SJCRH30 (cell line): ENCODE measurements at regions not wholly inside any gene's neighbourhood (a gene's known extent, or its start where the extent isn't known, plus 50 kb on each side); places are given as distances from the start of the nearest gene placed in this dataset.
A peak's percentile ranks its signal among the peaks of the same experiment; 100 is the strongest.

ENCODE experiments used
- DNase-seq, 2 experiments: peaks; one replicate each; pipeline ENCODE4 v3.0.0-alpha.2; 2015 to 2020
- H3K27ac ChIP-seq: fragments of 250-450 bp; sonication (Bioruptor Pico); 2 replicates; pipeline ENCODE4 v1.5.1; 2020; ENCODE audit warnings: mild to moderate bottlenecking, moderate library complexity
- H3K27me3 ChIP-seq: fragments of 250-450 bp; sonication (Bioruptor Pico); 2 replicates; pipeline ENCODE4 v1.5.1; 2020; ENCODE audit warnings: mild to moderate bottlenecking, moderate library complexity
- H3K36me3 ChIP-seq: fragments of 250-450 bp; sonication (Bioruptor Pico); 2 replicates; pipeline ENCODE4 v1.5.1; 2020; ENCODE audit warnings: mild to moderate bottlenecking, moderate library complexity
- H3K4me1 ChIP-seq: fragments of 250-450 bp; sonication (Bioruptor Pico); 2 replicates; pipeline ENCODE4 v1.5.1; 2020; ENCODE audit warnings: mild to moderate bottlenecking, moderate library complexity
- H3K4me3 ChIP-seq: fragments of 250-450 bp; sonication (Bioruptor Pico); 2 replicates; pipeline ENCODE4 v1.5.1; 2020; ENCODE audit warnings: mild to moderate bottlenecking, moderate library complexity
- H3K9me3 ChIP-seq: fragments of 250-450 bp; sonication (Bioruptor Pico); replicated peaks from 2 replicates; pipeline ENCODE4 v1.5.1; 2020; ENCODE audit warnings: mild to moderate bottlenecking, moderate library complexity

DNA sequence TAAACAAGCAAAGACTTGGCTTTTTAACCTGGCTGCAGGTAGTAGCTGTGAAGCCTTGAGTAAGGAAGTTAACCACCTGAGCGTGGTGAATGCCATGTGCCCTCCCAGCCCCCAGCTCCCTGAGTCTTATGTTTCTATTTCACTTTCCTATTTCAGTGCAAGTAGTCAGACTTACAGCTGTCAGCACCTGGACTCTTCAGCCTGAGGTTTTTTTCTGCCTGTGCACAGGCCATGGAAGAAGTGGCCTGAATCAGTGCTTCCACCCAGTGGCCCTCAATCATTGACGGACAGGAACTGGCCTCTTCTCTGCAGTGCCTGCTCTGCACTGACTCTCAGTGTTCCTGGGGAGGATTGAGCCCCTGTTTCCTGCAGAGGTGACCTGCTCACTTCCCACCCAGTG is 796.4 kb downstream of the MED13L start:
- peak in 1 of 2 experiments; percentile 9 for DNase-seq
- no peaks in the 10 kb centered on the region for H3K36me3 ChIP-seq
- no peaks in the 10 kb centered on the region for H3K9me3 ChIP-seq
- no peaks in the 10 kb centered on the region for H3K4me1 ChIP-seq
- H3K27ac ChIP-seq = no peak overlapping the region
- no peaks in the 10 kb centered on the region for H3K27me3 ChIP-seq
- H3K4me3 ChIP-seq = no peak overlapping the region

DNA sequence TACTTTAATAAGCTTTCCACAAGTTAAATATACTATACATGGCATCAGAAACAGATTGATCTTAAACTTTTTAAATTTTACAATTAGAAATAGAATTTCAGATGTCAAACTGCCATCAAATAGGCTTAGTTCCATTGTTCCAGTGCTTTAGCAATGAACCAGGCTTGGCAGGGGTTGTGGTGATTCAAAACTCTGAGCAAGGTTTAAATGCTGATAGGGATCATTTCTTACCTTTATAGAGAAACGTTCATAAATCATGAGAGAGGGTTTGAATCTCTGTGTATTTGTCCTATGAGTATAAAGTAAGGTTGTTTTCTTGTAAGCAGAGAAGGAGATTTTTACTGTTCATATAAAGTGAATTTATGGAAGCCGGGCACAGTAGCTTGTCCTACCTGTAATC is 794.5 kb upstream of the TBX3 start:
- Histone ChIP-seq H3K4me3 (no peak overlapping the region), H3K9me3 (no peaks in the 10 kb centered on the region), H3K36me3 (no peaks in the 10 kb centered on the region), H3K27me3 (no peaks in the 10 kb centered on the region), H3K27ac (no peak overlapping the region), H3K4me1 (no peaks in the 10 kb centered on the region)
- no peak for DNase-seq

DNA sequence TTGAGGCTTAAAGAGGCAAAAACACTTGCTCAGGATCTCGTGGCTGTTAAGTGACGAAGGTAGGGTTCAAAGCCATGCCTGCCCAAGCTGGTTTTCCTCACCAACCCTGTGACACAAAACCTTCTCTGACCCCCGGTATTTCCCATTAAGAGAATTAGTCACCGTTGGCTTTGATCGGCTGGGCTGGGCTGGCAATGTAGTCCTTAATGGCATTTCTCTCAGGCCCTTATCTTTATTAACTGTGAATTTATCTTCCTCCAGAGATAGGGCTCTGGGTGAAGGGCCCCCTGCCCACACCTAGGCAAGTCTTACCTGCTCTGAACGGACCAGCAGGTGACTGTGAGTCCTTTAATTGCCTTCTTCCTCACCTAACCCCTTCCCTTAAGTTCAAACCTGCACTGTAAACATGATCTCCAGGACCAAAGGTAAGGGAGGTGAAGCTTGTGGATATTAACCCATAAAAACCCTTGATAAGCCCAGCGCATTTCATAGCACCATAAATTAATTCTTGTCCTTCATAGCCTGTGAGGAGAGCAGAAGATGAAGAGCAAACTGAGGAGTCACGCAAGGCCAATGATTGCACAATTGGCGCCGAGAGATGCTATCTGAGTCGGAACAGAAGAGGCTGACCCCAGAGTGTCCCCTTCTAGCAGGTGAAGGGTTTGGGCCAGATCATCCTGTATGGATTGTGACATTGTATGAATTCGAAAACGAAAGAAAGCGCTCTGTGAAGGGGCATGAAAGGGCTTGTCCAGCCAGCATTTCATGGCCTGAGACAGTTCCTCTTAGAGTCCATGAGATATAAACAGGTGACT is 790.8 kb upstream of the TBX3 start:
- Histone ChIP-seq H3K9me3 (no peaks in the 10 kb centered on the region), H3K27ac (no peak overlapping the region), H3K4me3 (no peak overlapping the region), H3K4me1 (no peaks in the 10 kb centered on the region), H3K36me3 (no peaks in the 10 kb centered on the region), H3K27me3 (no peaks in the 10 kb centered on the region)
- no peak for DNase-seq

DNA sequence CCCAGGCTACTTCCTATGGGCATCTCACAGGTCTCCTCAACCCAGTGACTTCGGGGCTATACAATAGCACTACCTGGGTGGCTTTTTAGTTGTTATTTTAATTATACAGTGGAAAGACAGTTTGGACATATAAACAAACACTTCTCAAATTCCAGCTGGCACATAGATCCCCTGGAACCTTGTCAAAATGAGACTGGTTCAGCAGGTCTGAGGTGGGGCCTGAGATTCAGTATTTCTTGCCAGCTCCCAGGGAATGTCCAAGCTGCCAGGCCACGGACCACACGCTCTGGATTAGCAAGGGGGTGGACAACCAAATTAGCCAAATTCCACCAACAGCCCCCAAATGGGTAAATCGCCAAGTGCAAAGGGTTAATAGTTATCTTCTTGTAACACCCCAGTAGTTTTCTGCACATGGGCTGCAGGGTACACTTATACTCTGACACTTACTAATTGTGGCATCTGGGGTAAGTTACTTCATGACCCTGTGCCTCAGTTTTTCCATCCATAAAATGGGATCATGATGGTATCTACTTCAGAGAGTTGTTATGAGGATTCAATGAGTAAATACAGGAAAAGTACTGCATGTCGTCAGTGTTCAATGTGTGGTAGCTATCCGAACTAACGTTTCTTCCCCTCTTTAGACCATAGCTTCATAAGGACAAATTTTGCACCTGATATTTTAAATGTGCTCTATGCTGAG is 789.4 kb upstream of the TBX3 start:
- H3K36me3 ChIP-seq = no peaks in the 10 kb centered on the region
- no peaks in the 10 kb centered on the region for H3K9me3 ChIP-seq
- H3K27ac ChIP-seq = no peak overlapping the region
- H3K27me3 ChIP-seq = no peaks in the 10 kb centered on the region
- DNase-seq = no peak
- no peak overlapping the region for H3K4me3 ChIP-seq
- no peaks in the 10 kb centered on the region for H3K4me1 ChIP-seq

DNA sequence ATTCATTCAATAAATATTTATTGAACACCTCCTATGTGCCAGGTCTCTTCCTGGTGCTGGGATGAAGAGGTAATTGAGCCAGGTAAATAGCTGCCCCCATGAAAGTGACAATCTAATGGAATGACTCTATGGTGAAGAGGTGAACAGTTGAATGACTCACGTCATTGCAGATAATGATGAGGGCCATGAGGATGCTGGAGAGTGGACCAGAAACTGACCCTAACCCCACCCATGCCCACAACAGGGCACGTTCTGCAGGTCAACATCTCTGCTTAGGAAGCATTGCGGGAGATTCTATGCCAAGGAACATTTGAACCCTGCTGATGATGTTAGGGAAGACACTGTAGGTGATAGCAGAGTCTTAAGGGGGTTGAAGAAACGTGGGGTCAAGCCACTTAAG is 788.9 kb upstream of the TBX3 start:
- no peaks in the 10 kb centered on the region for H3K9me3 ChIP-seq
- H3K27me3 ChIP-seq = no peaks in the 10 kb centered on the region
- H3K27ac ChIP-seq = no peak overlapping the region
- no peak for DNase-seq
- no peaks in the 10 kb centered on the region for H3K4me1 ChIP-seq
- H3K36me3 ChIP-seq = no peaks in the 10 kb centered on the region
- H3K4me3 ChIP-seq = no peak overlapping the region

DNA sequence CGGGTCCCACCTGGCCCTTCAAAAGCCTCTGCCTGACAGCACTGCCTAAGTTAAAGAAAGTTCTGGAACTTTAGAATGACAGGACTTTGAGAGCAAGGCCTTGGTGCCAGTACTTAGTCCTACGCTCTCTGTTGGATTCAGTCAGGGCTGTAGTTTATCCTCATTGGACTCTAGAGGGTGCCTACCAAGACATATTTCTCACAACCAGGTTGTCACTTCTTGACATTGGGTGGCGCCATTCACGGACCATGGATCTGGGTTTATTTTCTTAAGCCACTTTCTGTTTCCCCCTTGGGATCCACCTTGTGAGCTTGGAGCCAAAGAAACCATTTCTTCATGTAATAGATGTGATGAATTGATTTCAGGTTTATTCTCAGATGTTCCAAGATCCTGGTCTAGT is 787.0 kb upstream of the TBX3 start:
- no peaks in the 10 kb centered on the region for H3K36me3 ChIP-seq
- H3K27me3 ChIP-seq = no peaks in the 10 kb centered on the region
- DNase-seq = no peak
- no peaks in the 10 kb centered on the region for H3K4me1 ChIP-seq
- no peak overlapping the region for H3K4me3 ChIP-seq
- no peaks in the 10 kb centered on the region for H3K9me3 ChIP-seq
- no peak overlapping the region for H3K27ac ChIP-seq

DNA sequence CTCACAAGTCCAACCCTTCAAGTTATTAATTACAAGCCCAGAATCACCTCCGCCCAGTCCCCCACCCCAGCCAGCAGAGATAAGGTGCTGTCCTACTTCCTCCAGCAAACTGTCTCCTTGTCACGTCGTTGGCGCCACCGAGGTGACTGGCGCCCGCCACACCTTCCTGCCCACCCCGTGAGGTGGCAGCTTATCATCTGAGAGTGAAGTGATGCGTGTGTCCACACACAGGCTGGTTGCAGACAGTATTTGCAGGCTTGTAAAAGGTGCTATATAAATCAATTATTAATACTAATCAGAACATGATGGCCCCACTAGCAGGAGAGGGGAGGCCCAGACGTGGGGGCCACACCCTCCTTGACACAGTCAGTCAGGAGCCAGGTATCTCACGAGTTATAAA is 786.6 kb upstream of the TBX3 start:
- Histone ChIP-seq H3K9me3 (no peaks in the 10 kb centered on the region), H3K27me3 (no peaks in the 10 kb centered on the region), H3K27ac (no peak overlapping the region), H3K4me1 (no peaks in the 10 kb centered on the region), H3K36me3 (no peaks in the 10 kb centered on the region), H3K4me3 (no peak overlapping the region)
- DNase-seq = no peak

DNA sequence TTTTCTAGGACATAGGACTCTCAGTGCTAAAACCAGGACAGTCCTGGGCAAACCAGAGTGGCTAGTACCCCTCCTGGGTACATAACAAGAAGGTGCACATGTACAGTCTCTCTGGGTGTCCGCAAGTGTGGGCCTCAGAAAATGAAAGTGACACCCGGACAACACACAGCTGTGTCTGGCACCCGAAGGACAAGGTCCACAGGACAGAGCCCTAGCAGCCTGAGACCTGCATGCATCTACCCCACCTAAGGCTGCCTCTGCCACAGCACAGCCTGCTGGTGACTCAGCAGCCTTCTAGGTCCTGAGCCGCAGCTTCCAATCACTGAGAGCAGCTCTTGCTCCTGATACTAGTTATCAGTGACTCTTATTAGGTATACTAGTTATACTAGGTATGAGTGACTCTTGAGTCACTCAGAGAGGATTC is 784.1 kb upstream of the TBX3 start:
- Histone ChIP-seq H3K4me1 (no peaks in the 10 kb centered on the region), H3K9me3 (no peaks in the 10 kb centered on the region), H3K27me3 (no peaks in the 10 kb centered on the region), H3K36me3 (no peaks in the 10 kb centered on the region), H3K27ac (no peak overlapping the region), H3K4me3 (no peak overlapping the region)
- peak in 1 of 2 experiments; percentile 14 for DNase-seq

DNA sequence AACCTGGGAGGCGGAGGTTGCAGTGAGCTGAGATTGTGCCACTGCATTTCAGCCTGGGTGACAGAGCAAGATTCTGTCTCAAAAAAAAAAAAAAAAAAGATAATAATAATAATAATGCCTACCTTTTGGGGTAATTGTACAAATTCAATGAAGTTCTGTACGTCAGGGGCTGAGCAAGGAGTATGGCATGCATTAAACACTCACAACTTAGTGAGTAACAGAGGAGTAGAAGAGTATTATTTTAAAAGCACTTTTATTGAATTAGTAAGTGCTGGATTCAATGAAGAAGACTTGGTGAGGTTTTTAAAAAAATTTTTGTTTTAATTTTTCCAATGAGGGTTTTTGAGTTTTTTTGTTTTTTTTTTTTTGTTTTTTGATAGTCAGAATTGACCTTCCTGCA is 783.6 kb upstream of the TBX3 start:
- H3K4me1 ChIP-seq = no peaks in the 10 kb centered on the region
- DNase-seq = no peak
- H3K4me3 ChIP-seq = no peak overlapping the region
- H3K27ac ChIP-seq = no peak overlapping the region
- H3K9me3 ChIP-seq = no peaks in the 10 kb centered on the region
- no peaks in the 10 kb centered on the region for H3K36me3 ChIP-seq
- H3K27me3 ChIP-seq = no peaks in the 10 kb centered on the region

DNA sequence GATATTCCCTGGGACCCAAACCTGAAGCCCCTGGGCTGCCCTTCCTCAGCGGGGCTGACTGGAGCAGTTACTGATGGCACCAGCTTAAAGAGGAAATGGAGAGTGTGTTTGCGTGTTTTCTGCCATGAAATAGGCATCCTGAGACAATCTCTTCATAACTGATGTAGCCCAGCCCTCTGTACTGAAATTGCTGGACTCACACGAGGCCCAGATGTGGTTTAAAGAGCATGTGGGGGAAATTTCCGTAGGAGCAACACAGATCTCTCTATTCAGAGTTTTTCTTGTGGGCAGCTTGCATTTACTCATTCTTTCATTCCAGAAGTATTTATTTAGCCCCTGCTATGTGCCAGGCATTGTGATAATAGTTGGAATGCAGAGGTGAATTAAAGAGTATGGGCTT is 782.1 kb upstream of the TBX3 start:
- no peaks in the 10 kb centered on the region for H3K36me3 ChIP-seq
- H3K9me3 ChIP-seq = no peaks in the 10 kb centered on the region
- H3K27me3 ChIP-seq = no peaks in the 10 kb centered on the region
- H3K27ac ChIP-seq = no peak overlapping the region
- no peak for DNase-seq
- no peak overlapping the region for H3K4me3 ChIP-seq
- H3K4me1 ChIP-seq = no peaks in the 10 kb centered on the region

DNA sequence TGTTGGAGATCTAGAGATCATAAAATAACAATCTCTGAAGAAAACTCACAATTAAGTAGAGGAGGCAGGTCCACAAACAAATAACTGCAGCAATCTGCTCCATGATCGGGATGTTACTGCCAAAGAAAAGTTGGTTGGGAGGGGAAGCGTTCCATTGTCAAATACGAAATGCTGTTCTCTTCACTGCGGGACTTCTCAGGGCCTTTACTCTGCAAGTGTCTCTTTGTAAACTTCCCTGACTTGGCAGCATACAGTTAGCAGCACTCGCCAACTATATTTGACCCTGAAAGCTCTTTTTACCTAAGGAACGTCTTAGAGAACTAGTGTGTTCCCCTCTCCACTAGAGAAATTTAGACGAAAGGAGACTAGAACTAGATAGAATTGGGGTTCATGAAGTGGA is 780.7 kb upstream of the TBX3 start:
- Histone ChIP-seq H3K9me3 (no peaks in the 10 kb centered on the region), H3K4me3 (no peak overlapping the region), H3K27me3 (no peaks in the 10 kb centered on the region), H3K27ac (no peak overlapping the region), H3K4me1 (no peaks in the 10 kb centered on the region), H3K36me3 (no peaks in the 10 kb centered on the region)
- no peak for DNase-seq

DNA sequence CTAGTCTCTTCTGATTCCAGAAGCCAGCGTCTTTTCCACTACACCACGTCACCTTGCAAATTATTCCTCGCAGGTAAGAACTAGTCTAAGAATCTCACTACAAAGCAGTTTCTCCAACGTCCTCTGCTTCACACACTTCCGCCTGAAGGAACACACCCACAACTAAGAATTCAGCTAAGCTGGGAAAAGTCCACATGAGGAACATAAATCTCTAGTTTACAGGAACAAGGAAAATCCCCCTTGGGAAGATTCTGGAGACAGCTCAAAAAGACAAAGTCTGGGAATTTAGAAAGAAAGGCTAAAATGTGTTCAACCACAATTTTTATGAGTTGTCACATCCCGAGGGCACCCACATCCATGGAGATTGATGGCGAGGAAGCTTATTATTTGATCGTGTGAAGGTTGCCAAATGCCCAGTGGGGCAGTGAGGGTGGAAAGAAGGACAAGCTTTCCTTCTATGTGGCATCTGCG is 780.2 kb upstream of the TBX3 start:
- Histone ChIP-seq H3K9me3 (no peaks in the 10 kb centered on the region), H3K4me3 (no peak overlapping the region), H3K36me3 (no peaks in the 10 kb centered on the region), H3K27ac (no peak overlapping the region), H3K4me1 (no peaks in the 10 kb centered on the region), H3K27me3 (no peaks in the 10 kb centered on the region)
- no peak for DNase-seq

DNA sequence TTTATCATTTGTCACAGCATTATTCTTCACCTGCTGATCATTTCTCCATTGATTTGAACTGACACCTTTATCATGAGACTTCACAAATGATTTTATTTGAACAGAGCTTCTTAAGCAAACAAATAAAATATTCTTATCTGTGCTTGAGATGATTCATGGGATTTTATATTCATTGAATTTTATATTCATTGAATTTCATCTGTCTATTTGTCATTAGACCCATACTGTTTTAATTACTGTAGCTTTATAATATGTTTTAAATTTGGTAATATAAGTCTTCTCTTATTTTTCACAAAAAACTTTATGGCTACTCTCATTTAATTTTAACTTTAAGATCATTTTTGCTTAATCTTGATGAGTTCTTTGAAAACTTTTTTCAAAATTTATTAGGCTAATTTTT is 777.4 kb upstream of the TBX3 start:
- H3K9me3 ChIP-seq = no peaks in the 10 kb centered on the region
- H3K4me1 ChIP-seq = no peaks in the 10 kb centered on the region
- no peak overlapping the region for H3K4me3 ChIP-seq
- no peaks in the 10 kb centered on the region for H3K27me3 ChIP-seq
- no peak for DNase-seq
- no peaks in the 10 kb centered on the region for H3K36me3 ChIP-seq
- no peak overlapping the region for H3K27ac ChIP-seq

DNA sequence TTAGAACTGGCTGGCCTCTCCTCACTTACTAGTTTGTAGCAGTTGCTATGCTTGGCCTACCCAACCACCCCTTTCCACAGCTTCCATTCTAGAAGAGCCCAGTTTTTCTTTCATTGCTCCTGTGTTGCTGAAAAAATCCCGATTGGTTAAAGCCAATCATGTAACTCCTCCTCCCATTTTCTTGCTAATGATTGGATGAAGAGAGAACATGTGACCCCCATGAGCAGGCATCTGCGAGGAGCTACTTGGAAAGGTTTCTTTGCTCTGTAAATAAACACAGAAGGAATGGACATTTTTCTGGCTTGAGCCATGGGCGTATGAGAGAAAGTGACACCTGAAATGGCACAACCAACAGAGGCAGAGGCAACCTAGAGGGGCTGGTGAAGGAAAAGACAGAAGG is 773.8 kb upstream of the TBX3 start:
- H3K36me3 ChIP-seq = no peaks in the 10 kb centered on the region
- no peaks in the 10 kb centered on the region for H3K27me3 ChIP-seq
- no peak overlapping the region for H3K27ac ChIP-seq
- H3K4me1 ChIP-seq = no peaks in the 10 kb centered on the region
- no peaks in the 10 kb centered on the region for H3K9me3 ChIP-seq
- no peak for DNase-seq
- no peak overlapping the region for H3K4me3 ChIP-seq

DNA sequence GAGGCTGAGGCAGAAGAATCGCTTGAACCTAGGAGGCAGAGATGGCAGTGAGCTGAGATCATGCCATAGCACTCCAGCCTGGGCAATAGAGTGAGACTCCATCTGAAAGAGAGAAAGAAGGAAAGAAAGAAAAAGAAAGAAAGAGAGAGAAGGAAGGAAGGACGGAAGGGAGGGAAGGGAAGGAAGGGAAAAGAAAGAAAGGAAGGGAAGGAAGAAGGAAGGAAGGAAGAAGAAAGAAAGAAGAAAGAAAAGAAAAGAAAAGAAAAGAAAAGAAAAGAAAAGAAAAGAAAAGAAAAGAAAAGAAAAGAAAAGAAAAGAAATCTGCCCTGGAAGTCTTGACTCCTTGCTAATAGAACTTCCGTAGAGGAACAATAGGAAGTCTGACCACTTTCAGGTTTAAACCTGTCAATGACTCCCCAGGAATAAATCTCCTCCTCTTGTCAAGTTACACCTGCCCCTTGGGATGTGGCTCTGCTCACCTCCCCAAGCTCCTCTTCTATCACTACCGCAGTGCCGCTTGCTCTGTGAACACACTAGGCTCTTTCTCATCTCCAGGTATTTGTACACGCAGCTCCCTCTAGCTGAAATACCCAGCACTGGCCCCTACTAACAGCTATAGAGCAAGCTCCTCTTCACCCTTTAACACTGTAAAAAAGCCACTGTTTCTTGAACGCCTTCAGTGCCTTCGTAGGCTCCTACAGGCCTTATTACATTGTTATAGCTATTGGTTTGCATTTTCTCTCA is 773.1 kb upstream of the TBX3 start:
- Histone ChIP-seq H3K27ac (no peak overlapping the region), H3K9me3 (no peaks in the 10 kb centered on the region)

More for the DNA sequence above, 773.1 kb upstream of the TBX3 start:
- DNase-seq = peak in 1 of 2 experiments; percentile 28
- H3K27me3 ChIP-seq = no peaks in the 10 kb centered on the region
- H3K36me3 ChIP-seq = no peaks in the 10 kb centered on the region
- no peak overlapping the region for H3K4me3 ChIP-seq
- no peaks in the 10 kb centered on the region for H3K4me1 ChIP-seq
